ENCODE measurements at regions not wholly inside any gene's neighbourhood (a gene's known extent, or its start where the extent isn't known, plus 50 kb on each side); places are given as distances from the start of the nearest gene placed in this dataset.

DNA sequence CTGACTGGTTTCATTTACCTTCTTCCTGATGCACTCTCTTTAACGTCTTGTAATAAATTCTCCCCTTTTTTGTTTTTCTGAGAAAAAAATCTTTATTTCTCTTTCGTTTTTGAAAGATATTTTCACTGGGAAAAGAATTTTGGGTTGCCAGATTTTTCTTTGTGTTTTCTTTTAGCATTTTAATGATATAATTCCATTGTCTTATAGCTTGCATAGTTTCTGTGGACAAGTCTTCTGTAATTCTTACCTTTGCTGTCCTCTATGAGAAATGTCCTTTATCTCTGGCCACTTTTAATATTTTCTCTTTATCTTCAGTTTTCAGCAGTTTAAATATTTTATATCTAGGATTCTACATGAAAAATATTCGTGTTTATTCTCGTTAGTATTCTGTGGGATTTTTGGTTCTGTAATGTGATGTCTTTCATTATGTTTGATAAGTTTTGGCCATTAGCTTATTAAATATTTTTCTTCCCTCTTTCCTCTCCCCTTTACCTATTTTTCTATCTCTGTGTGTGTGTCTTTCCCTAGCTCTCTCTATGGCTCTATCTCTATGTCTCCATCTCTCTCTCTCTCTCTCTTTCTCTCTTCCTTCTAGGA lies 236.5 kb downstream of the C16orf95 start:
- DNase-seq: no peak

- DNase-seq: no peak
These were observed 231.8 kb downstream of the C16orf95 start for GRCh38 chr16:87085441-87085840.

DNA sequence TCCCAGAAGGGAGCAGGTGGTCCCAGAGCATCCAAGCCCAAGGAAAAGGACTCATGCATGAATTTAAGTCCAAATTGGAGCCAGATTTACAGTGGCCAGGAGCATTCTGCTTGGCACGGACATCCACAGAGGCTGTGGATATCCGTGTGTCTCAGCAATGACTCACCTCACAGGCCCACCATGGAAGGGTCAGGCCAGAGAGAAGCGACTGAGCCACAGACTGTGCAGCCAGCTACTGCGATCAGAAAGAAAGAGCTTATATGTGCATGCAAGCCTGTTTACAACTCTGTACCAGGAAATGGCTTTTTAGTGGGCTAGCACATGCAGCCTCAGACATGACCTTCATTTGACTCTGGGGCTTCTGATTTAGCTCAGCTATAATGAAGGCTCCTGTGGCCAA lies 231.0 kb downstream of the C16orf95 start:
- DNase-seq: no peak

- DNase-seq: no peak
These were observed 230.6 kb downstream of the C16orf95 start for GRCh38 chr16:87086575-87086974.

DNA sequence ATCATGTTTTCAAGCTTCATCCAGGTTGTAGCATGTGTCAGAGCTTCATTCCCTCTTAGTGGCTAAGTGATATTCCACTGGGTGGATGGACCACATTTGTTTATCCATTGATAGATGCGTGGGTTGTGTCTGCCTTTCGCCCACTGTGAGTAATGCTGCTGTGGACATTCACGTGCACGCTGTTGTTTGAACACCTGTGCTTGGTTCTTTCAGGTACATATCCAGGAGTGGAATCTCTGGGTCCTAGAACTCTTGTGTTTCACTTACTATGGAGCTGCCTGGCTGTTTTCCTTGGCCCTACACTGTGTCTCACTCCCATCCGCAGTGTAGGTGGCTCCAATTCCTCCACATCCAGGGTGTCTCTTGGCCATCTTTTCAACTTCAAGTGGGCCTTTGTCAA lies 224.2 kb downstream of the C16orf95 start:
- DNase-seq: no peak

GRCh38 chr16:87093804-87094555 lies 223.2 kb downstream of the C16orf95 start:
- no peak for DNase-seq

DNA sequence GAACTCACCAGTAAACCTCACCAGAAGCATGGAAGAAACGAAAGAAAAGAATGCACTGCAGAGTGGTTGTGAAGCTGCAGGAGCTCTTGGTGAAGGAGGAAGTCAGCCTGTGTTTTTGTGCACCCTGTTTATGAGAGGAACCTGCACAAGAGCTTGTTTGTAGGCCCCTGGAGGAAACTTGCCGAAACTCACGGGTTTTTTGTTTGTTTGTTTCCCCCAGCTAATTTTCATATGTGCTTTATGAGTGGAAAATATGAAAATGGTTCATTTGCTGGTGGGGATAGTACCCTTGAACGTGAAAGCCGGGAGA lies 222.7 kb downstream of the C16orf95 start:
- no peak for DNase-seq

GRCh38 chr16:87095271-87095670 lies 221.9 kb downstream of the C16orf95 start:
- DNase-seq: no peak

DNA sequence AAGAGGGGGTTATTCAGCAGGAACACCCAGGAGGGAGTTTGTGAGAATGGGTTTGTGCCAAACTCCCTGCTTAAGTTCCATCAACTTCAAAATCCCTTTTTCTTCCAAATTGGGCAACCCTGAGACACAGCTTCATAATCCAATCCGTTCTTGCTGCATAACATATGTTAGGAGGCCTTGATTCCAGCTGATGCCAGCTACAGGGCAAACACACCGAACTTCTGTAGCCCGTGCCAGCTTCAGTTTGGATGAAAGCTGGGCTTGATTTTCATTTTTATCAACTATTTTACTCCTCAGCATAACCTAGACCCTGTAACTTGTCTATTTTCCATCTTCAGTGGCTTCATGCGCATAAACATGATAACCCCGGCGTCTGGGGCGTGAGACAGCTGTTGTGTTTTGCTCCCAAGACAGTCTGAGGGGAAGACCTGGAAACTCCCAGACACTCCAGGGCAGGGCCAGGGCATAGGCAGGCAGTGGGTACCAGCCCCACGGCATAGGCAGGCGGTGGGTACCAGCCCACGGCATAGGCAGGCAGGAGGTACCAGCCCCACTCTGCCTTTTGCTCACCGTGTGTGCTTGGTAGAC lies 220.4 kb downstream of the C16orf95 start:
- DNase-seq: no peak

DNA sequence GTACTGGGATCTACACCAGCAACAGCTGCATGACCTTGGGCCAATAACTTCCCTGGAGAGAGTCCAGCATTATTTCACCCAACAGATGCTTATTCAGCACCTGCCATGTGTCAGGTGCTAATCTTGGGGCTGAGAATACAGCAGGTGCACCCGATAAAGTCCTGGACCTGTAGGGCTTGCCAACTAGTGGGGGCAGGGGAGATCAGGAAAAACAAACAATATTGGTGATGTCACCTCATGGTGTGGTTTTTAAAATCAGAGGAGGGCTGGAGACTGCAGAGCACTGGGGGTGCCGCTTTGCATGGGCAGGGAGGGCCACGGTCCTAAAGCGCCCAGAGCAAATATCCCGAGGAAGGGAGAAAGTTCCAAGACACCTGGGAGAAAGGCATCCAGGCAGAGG lies 218.8 kb downstream of the C16orf95 start:
- DNase-seq: no peak

- no peak for DNase-seq
These were observed 218.0 kb downstream of the C16orf95 start for GRCh38 chr16:87098976-87099720.

DNA sequence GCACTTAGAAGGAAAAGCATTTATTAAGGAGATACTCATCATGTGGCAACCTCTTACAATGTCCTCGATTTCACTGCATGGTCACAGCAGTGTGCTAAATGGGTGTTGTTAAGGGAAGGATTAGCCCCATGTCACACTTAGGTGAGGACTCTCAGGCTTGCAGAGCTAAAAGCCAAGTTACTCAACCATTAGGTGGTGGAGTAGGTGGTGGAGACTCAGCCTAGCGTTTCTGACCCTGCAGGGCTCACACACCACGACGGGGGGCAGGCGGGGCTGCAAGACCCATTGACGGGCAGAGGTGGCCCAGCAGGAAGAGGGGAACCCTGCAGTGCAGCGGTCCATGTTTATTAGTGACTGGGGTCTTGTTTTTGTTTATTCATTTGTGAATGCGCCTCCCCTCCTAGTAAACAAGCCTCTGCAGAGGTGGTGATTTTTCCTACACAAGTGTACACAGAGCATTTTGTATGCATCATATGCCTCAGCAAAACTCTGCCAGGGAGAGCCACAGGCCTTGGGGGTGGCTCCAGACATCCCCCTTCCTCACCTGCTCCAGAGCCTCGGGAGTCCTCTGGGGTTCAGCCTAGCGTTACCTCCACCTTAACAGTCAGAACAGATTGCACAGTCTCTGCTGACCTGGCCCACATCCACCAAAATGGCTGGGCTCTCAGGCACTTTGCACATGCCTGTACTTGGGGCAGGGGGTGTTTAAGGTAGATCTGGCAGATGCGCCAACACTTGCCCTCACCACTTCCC lies 216.7 kb downstream of the C16orf95 start:
- no peak for DNase-seq

DNA sequence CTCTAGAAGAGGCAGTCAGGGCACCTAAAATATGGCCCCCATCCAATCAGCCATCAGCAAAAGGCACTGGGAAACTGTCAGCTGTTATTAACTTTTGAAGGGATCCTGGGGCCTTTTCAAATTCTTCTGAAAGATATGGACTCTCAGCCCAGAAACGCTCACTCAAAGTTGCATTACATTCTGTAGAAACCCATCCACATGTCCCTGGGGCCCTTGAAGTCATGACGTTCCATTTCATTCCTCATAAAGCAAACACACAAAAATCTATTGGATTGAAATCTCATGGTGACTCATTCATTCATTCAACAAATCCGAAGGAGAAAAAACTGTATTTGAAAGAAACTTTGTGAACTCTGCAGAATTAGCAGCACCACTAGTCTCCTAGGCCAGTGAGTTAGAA lies 215.3 kb downstream of the C16orf95 start:
- no peak for DNase-seq

DNA sequence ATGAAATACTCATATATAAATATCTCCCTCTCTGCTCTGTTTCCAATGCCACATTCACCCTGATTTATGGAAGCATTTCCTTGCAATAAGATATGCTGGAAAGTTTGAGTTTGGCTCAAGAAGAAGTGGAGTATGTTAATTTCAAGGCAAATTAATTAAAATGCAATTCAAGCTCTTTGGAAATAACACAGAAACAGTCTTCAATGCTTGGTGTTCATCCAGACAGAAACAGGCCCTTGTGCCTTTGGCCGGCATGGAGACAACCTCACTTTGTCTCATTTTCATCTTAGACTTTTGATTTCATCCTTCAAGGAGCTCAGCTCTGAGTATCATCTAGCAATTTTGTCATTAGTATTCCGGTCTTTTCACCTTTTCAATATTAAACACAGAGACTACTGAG lies 210.0 kb downstream of the C16orf95 start:
- no peak for DNase-seq

DNA sequence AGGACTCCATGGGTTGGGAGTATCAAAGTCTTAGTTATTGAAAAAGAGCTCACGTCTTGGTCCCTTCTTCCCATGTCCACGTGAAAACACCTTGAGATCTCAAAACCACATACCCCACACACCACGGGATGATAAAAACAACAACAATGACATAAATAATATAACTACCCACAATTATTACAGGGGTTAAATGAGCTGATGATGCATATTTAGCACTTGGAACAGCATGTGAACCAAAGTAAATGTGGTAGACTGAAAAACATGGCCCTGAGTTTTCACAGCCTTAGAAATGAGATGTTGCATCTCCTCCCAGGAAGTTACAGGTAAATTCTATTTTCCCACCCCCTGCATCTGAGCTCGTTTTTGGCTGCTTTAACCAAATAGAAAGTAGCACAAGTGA lies 208.9 kb downstream of the C16orf95 start:
- DNase-seq: no peak

DNA sequence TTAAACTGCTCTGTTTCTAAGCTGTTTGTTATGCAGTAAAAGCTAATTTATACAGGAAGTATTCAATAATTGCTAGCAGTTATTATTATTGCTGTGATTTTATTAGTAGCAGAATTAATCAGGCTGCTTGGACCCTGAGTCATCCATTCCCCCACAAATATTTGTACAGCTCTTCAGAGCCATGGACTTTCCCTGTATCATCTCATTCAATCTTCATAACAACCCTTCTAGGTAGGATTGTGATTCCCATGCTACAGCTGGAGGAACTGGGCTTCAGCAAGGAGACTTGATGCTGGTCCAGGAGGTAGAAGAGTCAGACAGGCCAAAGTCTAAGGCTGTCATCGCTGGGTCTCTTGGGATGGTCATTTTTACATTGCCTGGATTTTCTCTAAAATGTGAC lies 208.3 kb downstream of the C16orf95 start:
- no peak for DNase-seq

DNA sequence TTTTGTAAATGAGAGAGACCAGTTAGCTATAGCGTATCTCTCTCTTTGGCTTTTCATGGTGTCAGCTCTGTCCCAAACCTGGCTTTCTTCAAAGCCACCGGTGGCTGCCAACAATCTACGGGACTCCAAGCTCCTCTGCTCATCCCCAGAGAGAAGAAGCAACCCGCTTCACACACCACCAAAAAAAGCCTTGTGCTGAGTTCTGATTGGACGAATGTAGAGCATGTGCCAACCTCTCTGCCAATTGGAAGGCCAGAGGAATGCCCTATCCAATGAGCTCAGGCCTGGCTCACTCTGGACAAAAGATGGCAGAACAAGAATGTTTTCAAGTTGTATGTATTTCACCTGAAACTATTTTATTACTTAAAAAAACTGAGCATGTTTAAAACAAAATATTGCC lies 202.4 kb downstream of the C16orf95 start:
- no peak for DNase-seq

GRCh38 chr16:87115646-87116045 lies 201.5 kb downstream of the C16orf95 start:
- no peak for DNase-seq

DNA sequence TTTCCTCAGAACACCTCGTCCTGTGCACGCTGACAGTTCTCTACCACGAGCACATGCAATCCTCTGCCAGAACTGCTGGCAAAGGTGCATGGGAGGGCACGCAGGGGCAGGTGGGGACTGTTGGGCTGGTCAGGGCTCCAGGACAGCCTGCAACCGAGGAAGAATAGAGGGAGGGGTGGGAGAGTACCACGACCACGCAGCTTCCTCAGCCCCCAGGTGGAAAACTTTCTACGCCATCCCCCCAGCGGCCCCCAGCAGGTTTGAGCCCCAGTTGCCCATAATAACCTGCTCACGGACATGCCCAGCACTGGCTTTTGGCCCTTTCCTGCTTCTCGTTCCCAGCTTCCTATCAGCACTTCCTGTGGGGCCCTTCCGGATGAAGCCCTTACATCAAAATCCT lies 199.3 kb downstream of the C16orf95 start:
- DNase-seq: no peak

DNA sequence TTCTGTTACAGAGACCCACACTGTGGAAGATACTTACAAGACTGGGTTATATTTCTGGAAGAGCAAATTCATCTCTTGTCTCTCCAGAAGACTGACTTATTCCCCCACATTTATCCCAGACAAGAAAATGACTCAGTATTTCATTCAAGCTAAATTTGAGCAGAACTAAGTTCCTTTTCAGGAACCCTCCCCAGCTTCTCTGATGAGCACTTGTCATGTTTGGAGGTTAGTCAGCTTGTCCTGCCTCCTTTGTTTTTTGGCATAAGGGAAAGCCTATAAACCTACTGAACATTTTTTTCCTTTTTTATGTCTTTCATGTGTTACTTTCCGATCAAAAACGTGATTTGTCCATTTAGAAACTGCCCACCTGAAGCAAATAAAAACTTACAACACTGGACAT lies 198.0 kb downstream of the C16orf95 start:
- DNase-seq: no peak

- DNase-seq: no peak
These were observed 197.4 kb downstream of the C16orf95 start for GRCh38 chr16:87119748-87120147.

DNA sequence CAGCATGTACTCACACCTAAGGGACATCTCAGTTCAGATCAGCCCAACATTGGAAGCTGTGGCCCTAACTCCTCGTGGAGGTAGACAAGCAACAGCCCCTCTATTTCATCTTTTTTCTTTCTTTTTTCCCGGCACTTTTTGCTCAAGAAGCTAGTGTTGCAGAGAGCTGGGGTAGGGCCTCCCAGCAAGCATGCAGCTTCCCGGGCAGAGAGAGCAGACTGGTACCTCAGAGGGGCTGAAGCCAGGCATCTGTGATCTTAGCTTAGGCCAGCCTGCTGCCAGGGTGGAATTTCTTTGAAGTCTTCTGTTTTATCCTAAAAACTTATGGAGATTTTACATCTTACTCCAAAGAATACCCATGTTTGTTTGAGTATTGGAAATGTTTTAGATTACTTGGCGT lies 195.4 kb downstream of the C16orf95 start:
- no peak for DNase-seq

- DNase-seq: no peak
These were observed 193.7 kb downstream of the C16orf95 start for GRCh38 chr16:87123356-87124001.

All from CD4-positive, alpha-beta T cell treated with Interferon alpha-2 for 1 hour (primary cell).